ENCODE measurements at regions not wholly inside any gene's neighbourhood (a gene's known extent, or its start where the extent isn't known, plus 50 kb on each side); places are given as distances from the start of the nearest gene placed in this dataset.

- TF ChIP-seq, protein P1, sequence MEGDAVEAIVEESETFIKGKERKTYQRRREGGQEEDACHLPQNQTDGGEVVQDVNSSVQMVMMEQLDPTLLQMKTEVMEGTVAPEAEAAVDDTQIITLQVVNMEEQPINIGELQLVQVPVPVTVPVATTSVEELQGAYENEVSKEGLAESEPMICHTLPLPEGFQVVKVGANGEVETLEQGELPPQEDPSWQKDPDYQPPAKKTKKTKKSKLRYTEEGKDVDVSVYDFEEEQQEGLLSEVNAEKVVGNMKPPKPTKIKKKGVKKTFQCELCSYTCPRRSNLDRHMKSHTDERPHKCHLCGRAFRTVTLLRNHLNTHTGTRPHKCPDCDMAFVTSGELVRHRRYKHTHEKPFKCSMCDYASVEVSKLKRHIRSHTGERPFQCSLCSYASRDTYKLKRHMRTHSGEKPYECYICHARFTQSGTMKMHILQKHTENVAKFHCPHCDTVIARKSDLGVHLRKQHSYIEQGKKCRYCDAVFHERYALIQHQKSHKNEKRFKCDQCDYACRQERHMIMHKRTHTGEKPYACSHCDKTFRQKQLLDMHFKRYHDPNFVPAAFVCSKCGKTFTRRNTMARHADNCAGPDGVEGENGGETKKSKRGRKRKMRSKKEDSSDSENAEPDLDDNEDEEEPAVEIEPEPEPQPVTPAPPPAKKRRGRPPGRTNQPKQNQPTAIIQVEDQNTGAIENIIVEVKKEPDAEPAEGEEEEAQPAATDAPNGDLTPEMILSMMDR (IDR thresholded peaks at IDR 0.05; ENCODE audit: insufficient read depth, low read length): no peak
- no peak for TF ChIP-seq GABPA (IDR thresholded peaks at IDR 0.05; ENCODE audit: low read depth)
- TF ChIP-seq, protein P2, sequence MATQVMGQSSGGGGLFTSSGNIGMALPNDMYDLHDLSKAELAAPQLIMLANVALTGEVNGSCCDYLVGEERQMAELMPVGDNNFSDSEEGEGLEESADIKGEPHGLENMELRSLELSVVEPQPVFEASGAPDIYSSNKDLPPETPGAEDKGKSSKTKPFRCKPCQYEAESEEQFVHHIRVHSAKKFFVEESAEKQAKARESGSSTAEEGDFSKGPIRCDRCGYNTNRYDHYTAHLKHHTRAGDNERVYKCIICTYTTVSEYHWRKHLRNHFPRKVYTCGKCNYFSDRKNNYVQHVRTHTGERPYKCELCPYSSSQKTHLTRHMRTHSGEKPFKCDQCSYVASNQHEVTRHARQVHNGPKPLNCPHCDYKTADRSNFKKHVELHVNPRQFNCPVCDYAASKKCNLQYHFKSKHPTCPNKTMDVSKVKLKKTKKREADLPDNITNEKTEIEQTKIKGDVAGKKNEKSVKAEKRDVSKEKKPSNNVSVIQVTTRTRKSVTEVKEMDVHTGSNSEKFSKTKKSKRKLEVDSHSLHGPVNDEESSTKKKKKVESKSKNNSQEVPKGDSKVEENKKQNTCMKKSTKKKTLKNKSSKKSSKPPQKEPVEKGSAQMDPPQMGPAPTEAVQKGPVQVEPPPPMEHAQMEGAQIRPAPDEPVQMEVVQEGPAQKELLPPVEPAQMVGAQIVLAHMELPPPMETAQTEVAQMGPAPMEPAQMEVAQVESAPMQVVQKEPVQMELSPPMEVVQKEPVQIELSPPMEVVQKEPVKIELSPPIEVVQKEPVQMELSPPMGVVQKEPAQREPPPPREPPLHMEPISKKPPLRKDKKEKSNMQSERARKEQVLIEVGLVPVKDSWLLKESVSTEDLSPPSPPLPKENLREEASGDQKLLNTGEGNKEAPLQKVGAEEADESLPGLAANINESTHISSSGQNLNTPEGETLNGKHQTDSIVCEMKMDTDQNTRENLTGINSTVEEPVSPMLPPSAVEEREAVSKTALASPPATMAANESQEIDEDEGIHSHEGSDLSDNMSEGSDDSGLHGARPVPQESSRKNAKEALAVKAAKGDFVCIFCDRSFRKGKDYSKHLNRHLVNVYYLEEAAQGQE (IDR thresholded peaks at IDR 0.05; ENCODE audit: insufficient replicate concordance, low read depth): no peak
Measured at GRCh38 chr4:176478076-176478475, 158.3 kb downstream of the SPCS3 start.
